ENCODE measurements at regions not wholly inside any gene's neighbourhood (a gene's known extent, or its start where the extent isn't known, plus 50 kb on each side); places are given as distances from the start of the nearest gene placed in this dataset.

GRCh38 chr1:199843861-199844260 lies 183.6 kb upstream of the NR5A2 start:
- Histone ChIP-seq H3K4me1 (ENCODE audit: insufficient read depth, low read length, severe bottlenecking) (no peaks in the 10 kb centered on the region), H3K36me3 (ENCODE audit: insufficient read depth, low read length) (no peaks in the 10 kb centered on the region), H3F3A (ENCODE audit: insufficient read depth, low read length) (no peaks in the 10 kb centered on the region), H3K9me3 (ENCODE audit: low read length) (no peaks in the 10 kb centered on the region), H3K4me3 (ENCODE audit: low read depth, low read length, poor library complexity, severe bottlenecking) (no peak overlapping the region), H3K9me2 (ENCODE audit: low read depth, low read length) (no peaks in the 10 kb centered on the region), H4K20me1 (ENCODE audit: insufficient read depth, low read length) (no peaks in the 10 kb centered on the region), H3K27me3 (ENCODE audit: insufficient read depth, low read length) (no peaks in the 10 kb centered on the region), H3K27ac (ENCODE audit: low read depth, low read length, poor library complexity, severe bottlenecking) (no peak overlapping the region), H3K79me2 (ENCODE audit: insufficient read depth, low read length) (no peaks in the 10 kb centered on the region), H3K9ac (ENCODE audit: low read length) (no peak overlapping the region), H2AFZ (ENCODE audit: low read length) (no peak overlapping the region), H3K4me2 (ENCODE audit: low read length) (no peak overlapping the region)
- TF ChIP-seq EZH2 (IDR thresholded peaks at IDR 0.05; ENCODE audit: borderline replicate concordance, low read length) = no peak
- TF ChIP-seq CTCF (IDR thresholded peaks at IDR 0.05; ENCODE audit: low read length) = no peak

- no peak overlapping the region for H3K27ac ChIP-seq (ENCODE audit: low read depth, low read length, poor library complexity, severe bottlenecking)
- no peaks in the 10 kb centered on the region for H3K27me3 ChIP-seq (ENCODE audit: insufficient read depth, low read length)
- TF ChIP-seq CTCF (IDR thresholded peaks at IDR 0.05; ENCODE audit: low read length) (no peak), EZH2 (IDR thresholded peaks at IDR 0.05; ENCODE audit: borderline replicate concordance, low read length) (no peak)
- no peaks in the 10 kb centered on the region for H3F3A ChIP-seq (ENCODE audit: insufficient read depth, low read length)
- H2AFZ ChIP-seq (ENCODE audit: low read length) = no peak overlapping the region
- H3K9me2 ChIP-seq (ENCODE audit: low read depth, low read length) = no peaks in the 10 kb centered on the region
- H3K4me1 ChIP-seq (ENCODE audit: insufficient read depth, low read length, severe bottlenecking) = no peaks in the 10 kb centered on the region
- H3K79me2 ChIP-seq (ENCODE audit: insufficient read depth, low read length) = no peaks in the 10 kb centered on the region
- H3K4me3 ChIP-seq (ENCODE audit: low read depth, low read length, poor library complexity, severe bottlenecking) = no peak overlapping the region
- no peaks in the 10 kb centered on the region for H3K9me3 ChIP-seq (ENCODE audit: low read length)
- no peaks in the 10 kb centered on the region for H3K36me3 ChIP-seq (ENCODE audit: insufficient read depth, low read length)
- H3K4me2 ChIP-seq (ENCODE audit: low read length) = no peak overlapping the region
- H3K9ac ChIP-seq (ENCODE audit: low read length) = no peak overlapping the region
- H4K20me1 ChIP-seq (ENCODE audit: insufficient read depth, low read length) = no peaks in the 10 kb centered on the region
Observed at GRCh38 chr1:199847021-199847420, 180.5 kb upstream of the NR5A2 start.

- H3K4me2 ChIP-seq (ENCODE audit: low read length) = no peak overlapping the region
- H3K36me3 ChIP-seq (ENCODE audit: insufficient read depth, low read length) = no peaks in the 10 kb centered on the region
- H3K27me3 ChIP-seq (ENCODE audit: insufficient read depth, low read length) = no peaks in the 10 kb centered on the region
- H3K9me2 ChIP-seq (ENCODE audit: low read depth, low read length) = no peaks in the 10 kb centered on the region
- H3K4me3 ChIP-seq (ENCODE audit: low read depth, low read length, poor library complexity, severe bottlenecking) = no peak overlapping the region
- no peaks in the 10 kb centered on the region for H4K20me1 ChIP-seq (ENCODE audit: insufficient read depth, low read length)
- H3K9me3 ChIP-seq (ENCODE audit: low read length) = no peaks in the 10 kb centered on the region
- no peaks in the 10 kb centered on the region for H3K79me2 ChIP-seq (ENCODE audit: insufficient read depth, low read length)
- no peak overlapping the region for H3K9ac ChIP-seq (ENCODE audit: low read length)
- no peaks in the 10 kb centered on the region for H3K4me1 ChIP-seq (ENCODE audit: insufficient read depth, low read length, severe bottlenecking)
- no peak overlapping the region for H3K27ac ChIP-seq (ENCODE audit: low read depth, low read length, poor library complexity, severe bottlenecking)
- TF ChIP-seq CTCF (IDR thresholded peaks at IDR 0.05; ENCODE audit: low read length) (no peak), EZH2 (IDR thresholded peaks at IDR 0.05; ENCODE audit: borderline replicate concordance, low read length) (no peak)
- H3F3A ChIP-seq (ENCODE audit: insufficient read depth, low read length) = no peaks in the 10 kb centered on the region
- H2AFZ ChIP-seq (ENCODE audit: low read length) = no peak overlapping the region
Observed at GRCh38 chr1:199851439-199852140, 175.9 kb upstream of the NR5A2 start.

All from OCI-LY1 (cell line).